HG03064 (cell line): ENCODE measurements at regions not wholly inside any gene's neighbourhood (a gene's known extent, or its start where the extent isn't known, plus 50 kb on each side); places are given as distances from the start of the nearest gene placed in this dataset.
"Not testable (repeated sequence)": the region's sequence is repeated elsewhere in the genome, so short reads cannot be mapped to it uniquely, and the experiment has no call there.

Experiments used
- ATAC-seq: cut with Tn5 transposase; IDR thresholded peaks from one replicate; pipeline ENCODE4 v1.9.1; 2021; ENCODE audit warnings: low read depth; ENCODE audit not compliant: unreplicated experiment

GRCh38 chr15:62316413-62317060, 151.5 kb upstream of the C2CD4B start:
- no peak for ATAC-seq

GRCh38 chr15:62320259-62320658, 155.2 kb upstream of the C2CD4B start:
- ATAC-seq: no peak

GRCh38 chr15:62323353-62323890, 158.3 kb upstream of the C2CD4B start:
- no peak for ATAC-seq

GRCh38 chr15:62324382-62324781, 159.3 kb upstream of the C2CD4B start:
- ATAC-seq: no peak

- ATAC-seq: no peak
These were observed 160.5 kb upstream of the C2CD4B start for GRCh38 chr15:62325597-62325996.

- no peak for ATAC-seq
These were observed 161.5 kb upstream of the C2CD4B start for GRCh38 chr15:62326460-62327011.

- ATAC-seq: no peak
These were observed 162.3 kb upstream of the C2CD4B start for GRCh38 chr15:62327406-62327805.

GRCh38 chr15:62332472-62332871, 167.4 kb upstream of the C2CD4B start:
- ATAC-seq: not testable (repeated sequence)

- ATAC-seq: no peak
These were observed 169.5 kb upstream of the C2CD4B start for GRCh38 chr15:62334536-62334935.

- no peak for ATAC-seq
These were observed 172.8 kb upstream of the C2CD4B start for GRCh38 chr15:62337934-62338333.

GRCh38 chr15:62338497-62338896, 173.4 kb upstream of the C2CD4B start:
- ATAC-seq: no peak

GRCh38 chr15:62342959-62343358, 177.9 kb upstream of the C2CD4B start:
- ATAC-seq: no peak

- no peak for ATAC-seq
These were observed 178.3 kb upstream of the C2CD4B start for GRCh38 chr15:62343397-62343796.

GRCh38 chr15:62344806-62345539, 179.9 kb upstream of the C2CD4B start:
- ATAC-seq: no peak

GRCh38 chr15:62346168-62346567, 181.1 kb upstream of the C2CD4B start:
- ATAC-seq: no peak

- no peak for ATAC-seq
These were observed 183.0 kb upstream of the C2CD4B start for GRCh38 chr15:62348118-62348517.

GRCh38 chr15:62348623-62349022, 183.5 kb upstream of the C2CD4B start:
- ATAC-seq: no peak

GRCh38 chr15:62352817-62353216, 187.7 kb upstream of the C2CD4B start:
- no peak for ATAC-seq

- ATAC-seq: no peak
These were observed 192.3 kb upstream of the C2CD4B start for GRCh38 chr15:62357431-62357830.

- no peak for ATAC-seq
These were observed 194.3 kb upstream of the C2CD4B start for GRCh38 chr15:62359416-62359815.

- ATAC-seq: no peak
These were observed 195.4 kb upstream of the C2CD4B start for GRCh38 chr15:62360332-62361097.
